Activated CD8-positive, alpha-beta T cell treated with anti-CD3 and anti-CD28 coated beads for 36 hours (primary cell): ENCODE measurements at regions not wholly inside any gene's neighbourhood (a gene's known extent, or its start where the extent isn't known, plus 50 kb on each side); places are given as distances from the start of the nearest gene placed in this dataset.

Experiments
- ATAC-seq: fragments of 200-7000 bp; cut with Tn5 transposase; one replicate; pipeline ENCODE4 v1.10.0; 2021; ENCODE audit warnings: mild to moderate bottlenecking, moderate library complexity
- CTCF ChIA-PET: fragments of 350-600 bp; sonication (Branson Sonifier 250); formaldehyde crosslinking; loops from one replicate; lab custom pipeline; 2021; ENCODE audit warnings: antibody characterized with exemption; lab: Charles Lee
- POLR2A ChIA-PET: fragments of 350-600 bp; sonication (Branson Sonifier 250); formaldehyde crosslinking; loops from one replicate; lab custom pipeline; 2021; ENCODE audit warnings: antibody characterized with exemption; lab: Charles Lee
- DNase-seq: peaks from one replicate; pipeline ENCODE4 v3.0.0-alpha.2; 2020
- H3K27ac Mint-ChIP-seq: one replicate; pipeline ENCODE4 v1.8.0; 2021; ENCODE audit warnings: mild to moderate bottlenecking, mixed read lengths
- H3K27me3 Mint-ChIP-seq: one replicate; pipeline ENCODE4 v1.8.0; 2021; ENCODE audit warnings: mixed read lengths
- H3K36me3 Mint-ChIP-seq: one replicate; pipeline ENCODE4 v1.8.0; 2021; ENCODE audit warnings: low read depth, mixed read lengths
- H3K4me1 Mint-ChIP-seq: one replicate; pipeline ENCODE4 v1.8.0; 2021; ENCODE audit warnings: low read depth, mixed read lengths
- H3K4me3 Mint-ChIP-seq: one replicate; pipeline ENCODE4 v1.8.0; 2021; ENCODE audit warnings: mild to moderate bottlenecking, moderate library complexity, mixed read lengths
- H3K9me3 Mint-ChIP-seq: one replicate; pipeline ENCODE4 v1.8.0; 2021; ENCODE audit warnings: mixed read lengths
- intact Hi-C: fragments of 100-400 bp; cut with micrococcal nuclease; formaldehyde crosslinking; loops from one replicate; pipeline ENCODE4 v1.10.0; 2022
- TF ChIP-seq, protein P1 (sequence below): fragments of 200-600 bp; IDR thresholded peaks from one replicate; pipeline ENCODE4 v1.8.0; 2022; ENCODE audit warnings: antibody characterized with exemption, mild to moderate bottlenecking

DNA sequence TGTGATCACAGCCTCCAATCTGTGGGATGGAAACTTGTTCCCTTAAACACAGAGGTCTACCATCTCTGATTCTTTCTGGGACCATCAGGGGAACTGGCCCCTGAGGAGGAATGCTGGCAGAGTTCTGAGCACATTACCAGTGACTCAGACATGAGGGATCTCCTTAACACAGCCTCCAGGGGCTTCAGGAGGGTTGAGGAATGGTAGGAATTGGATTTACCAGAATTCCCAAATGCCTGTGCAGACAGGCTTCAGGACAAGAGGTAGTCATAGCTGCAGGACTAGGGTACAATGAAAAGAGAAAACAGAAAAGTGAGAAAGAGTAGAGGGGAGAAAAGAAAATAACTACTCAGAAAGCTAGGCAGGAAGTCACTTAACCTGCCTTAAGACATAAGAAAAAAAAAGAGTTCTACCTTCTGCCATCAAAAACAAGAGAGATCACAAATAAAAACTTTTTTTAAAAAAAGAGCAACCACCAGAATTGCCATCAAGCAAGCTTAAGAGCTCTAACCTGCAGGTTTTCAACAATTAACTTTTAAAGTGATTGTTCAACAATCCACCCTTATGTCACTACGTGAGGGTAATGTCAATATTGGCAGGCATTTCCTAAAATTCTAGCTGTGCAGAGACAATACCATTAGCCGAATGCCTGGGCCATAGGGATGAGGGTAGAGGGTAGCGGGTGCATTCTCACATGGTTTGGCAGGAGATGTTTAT is 524.4 kb downstream of the BCL11A start:
- ATAC-seq, result no peak
- intact Hi-C loops, result no loop called here

DNA sequence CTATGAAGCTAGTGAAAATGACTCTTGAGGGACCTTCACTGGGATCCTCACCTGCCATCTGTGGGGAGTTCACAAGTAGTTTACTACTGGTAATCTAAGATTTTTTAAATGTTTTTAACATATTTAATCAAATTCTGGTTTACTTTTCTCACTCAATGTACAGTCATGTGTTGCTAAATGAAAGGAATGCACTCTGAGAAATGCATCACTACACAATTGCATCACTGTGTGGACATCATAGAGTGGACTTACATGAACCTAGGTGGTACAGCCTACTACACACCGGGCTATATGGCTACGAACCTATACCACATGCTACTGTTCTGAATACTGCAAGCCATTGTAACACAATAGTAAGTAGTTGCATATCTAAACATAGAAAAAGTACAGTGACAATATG is 528.0 kb downstream of the BCL11A start:
- Mint-ChIP-seq H3K27me3 (no peaks in the 10 kb centered on the region), H3K4me1 (peaks cover 4% of the 10 kb centered on the region), H3K9me3 (peaks cover under 1% of the 10 kb centered on the region), H3K27ac (no peak overlapping the region), H3K36me3 (no peaks in the 10 kb centered on the region), H3K4me3 (no peak overlapping the region)
- DNase-seq, result no peak
- ChIA-PET POLR2A (no interaction called here), CTCF (no interaction called here)
- ATAC-seq, result no peak
- TF ChIP-seq, protein P1, sequence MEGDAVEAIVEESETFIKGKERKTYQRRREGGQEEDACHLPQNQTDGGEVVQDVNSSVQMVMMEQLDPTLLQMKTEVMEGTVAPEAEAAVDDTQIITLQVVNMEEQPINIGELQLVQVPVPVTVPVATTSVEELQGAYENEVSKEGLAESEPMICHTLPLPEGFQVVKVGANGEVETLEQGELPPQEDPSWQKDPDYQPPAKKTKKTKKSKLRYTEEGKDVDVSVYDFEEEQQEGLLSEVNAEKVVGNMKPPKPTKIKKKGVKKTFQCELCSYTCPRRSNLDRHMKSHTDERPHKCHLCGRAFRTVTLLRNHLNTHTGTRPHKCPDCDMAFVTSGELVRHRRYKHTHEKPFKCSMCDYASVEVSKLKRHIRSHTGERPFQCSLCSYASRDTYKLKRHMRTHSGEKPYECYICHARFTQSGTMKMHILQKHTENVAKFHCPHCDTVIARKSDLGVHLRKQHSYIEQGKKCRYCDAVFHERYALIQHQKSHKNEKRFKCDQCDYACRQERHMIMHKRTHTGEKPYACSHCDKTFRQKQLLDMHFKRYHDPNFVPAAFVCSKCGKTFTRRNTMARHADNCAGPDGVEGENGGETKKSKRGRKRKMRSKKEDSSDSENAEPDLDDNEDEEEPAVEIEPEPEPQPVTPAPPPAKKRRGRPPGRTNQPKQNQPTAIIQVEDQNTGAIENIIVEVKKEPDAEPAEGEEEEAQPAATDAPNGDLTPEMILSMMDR, result no peak
- intact Hi-C loops, result no loop called here

More for the DNA sequence above, 524.4 kb downstream of the BCL11A start:
- TF ChIP-seq, protein P1, result no peak
- Mint-ChIP-seq H3K36me3 (no peaks in the 10 kb centered on the region), H3K4me3 (no peak overlapping the region), H3K4me1 (peaks cover 4% of the 10 kb centered on the region), H3K27ac (no peak overlapping the region), H3K27me3 (no peaks in the 10 kb centered on the region), H3K9me3 (peaks cover 17% of the 10 kb centered on the region)
- CTCF ChIA-PET, result no interaction called here
- no peak for DNase-seq
- POLR2A ChIA-PET, result interaction anchor here (0.6 kb wide), 1 partner anchor 343 kb away, joined by 3 read pairs; no protein-coding TSS in a partner anchor

DNA sequence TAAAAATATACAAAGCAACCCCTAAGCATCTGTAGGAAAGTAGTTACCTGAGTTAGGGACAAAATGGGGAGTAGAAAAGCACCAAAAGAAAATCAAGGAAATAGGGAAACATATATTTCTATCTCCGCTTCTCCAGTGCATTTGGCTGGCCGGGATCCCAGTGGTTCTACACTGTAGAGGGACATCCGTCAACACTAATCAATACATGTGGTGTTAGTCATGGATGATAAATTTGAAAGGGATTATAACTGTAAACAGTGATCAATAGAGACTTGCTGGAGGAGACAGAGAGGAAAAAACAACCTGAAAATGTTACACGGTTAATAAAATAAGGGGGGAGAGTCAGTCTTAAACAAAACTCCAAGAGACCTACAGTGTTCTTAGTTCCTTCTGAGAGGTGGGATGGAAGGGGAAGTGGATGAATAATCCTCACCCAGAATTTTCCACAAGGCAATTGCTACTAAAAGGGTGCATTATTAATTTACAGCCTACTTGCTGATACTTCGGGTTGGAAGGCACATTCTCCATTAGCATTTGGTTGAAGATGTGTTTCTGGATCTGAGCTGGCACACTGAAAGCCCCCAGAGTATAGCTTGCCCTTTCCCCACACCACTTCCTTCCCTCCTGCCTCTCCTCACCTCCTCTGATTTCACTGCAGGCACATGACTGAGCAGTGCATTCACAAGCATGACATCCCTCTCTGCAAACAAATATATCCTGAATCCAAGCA is 530.0 kb downstream of the BCL11A start:
- ChIA-PET CTCF (no interaction called here), POLR2A (no interaction called here)
- intact Hi-C loops, result no loop called here
- Mint-ChIP-seq H3K4me3 (no peak overlapping the region), H3K9me3 (peaks cover 3% of the 10 kb centered on the region), H3K4me1 (no peaks in the 10 kb centered on the region), H3K27me3 (no peaks in the 10 kb centered on the region), H3K36me3 (no peaks in the 10 kb centered on the region), H3K27ac (no peak overlapping the region)
- DNase-seq, result no peak
- no peak for ATAC-seq
- TF ChIP-seq, protein P1, result no peak

DNA sequence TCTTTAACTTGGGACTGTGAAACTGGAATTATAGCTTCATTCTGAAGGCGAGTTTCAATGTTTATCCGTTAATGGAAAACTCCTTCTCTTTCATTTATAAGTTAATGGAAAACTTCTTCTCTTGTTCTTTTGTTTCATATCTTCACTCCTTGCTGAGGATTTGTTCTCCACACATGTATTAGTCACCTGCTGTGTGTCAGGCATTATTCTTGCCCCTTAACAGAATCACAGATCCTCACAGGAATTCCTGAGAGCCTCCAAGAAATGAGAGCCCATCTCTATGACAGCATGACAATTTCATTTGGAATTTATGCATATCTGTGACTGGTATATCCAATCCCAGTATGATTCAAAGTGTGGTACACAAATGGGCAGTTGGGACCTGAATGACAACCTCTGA is 545.8 kb downstream of the BCL11A start:
- Mint-ChIP-seq H3K4me1 (no peaks in the 10 kb centered on the region), H3K4me3 (no peak overlapping the region), H3K36me3 (no peaks in the 10 kb centered on the region), H3K27me3 (no peaks in the 10 kb centered on the region), H3K9me3 (no peaks in the 10 kb centered on the region), H3K27ac (no peak overlapping the region)
- DNase-seq (no peak), ATAC-seq (no peak)
- CTCF ChIA-PET, result no interaction called here
- intact Hi-C loops, result no loop called here
- TF ChIP-seq, protein P1, result no peak
- POLR2A ChIA-PET, result no interaction called here

DNA sequence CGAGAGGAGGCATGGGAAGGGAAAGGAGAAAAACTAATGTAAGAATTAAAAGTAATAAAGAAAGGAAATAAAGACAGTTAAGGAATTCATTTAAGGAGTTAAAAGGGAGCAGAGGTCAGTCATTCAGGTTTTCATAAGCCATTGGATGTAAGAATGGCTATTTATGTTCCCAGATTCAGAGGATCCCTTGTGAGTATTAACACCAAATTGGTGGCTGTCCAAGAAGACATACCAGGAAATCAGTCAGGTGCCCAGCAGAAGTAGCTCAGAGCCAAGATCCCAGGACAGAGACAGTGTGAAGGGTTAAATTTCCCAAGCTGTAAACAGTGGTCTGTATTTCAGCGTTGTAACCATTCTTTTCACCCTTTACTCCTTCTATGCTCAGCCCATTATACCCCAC is 550.4 kb downstream of the BCL11A start:
- Mint-ChIP-seq H3K9me3 (no peaks in the 10 kb centered on the region), H3K4me1 (no peaks in the 10 kb centered on the region), H3K27ac (no peak overlapping the region), H3K4me3 (no peak overlapping the region), H3K27me3 (no peaks in the 10 kb centered on the region), H3K36me3 (no peaks in the 10 kb centered on the region)
- ATAC-seq (no peak), DNase-seq (no peak)
- ChIA-PET POLR2A (no interaction called here), CTCF (interaction anchor here (1.4 kb wide), 1 partner anchor 9 kb away, joined by 3 read pairs; no protein-coding TSS in a partner anchor)
- intact Hi-C loops, result no loop called here
- TF ChIP-seq, protein P1, result no peak
